Retina (tissue), 1 donor: ENCODE measurements at regions not wholly inside any gene's neighbourhood (a gene's known extent, or its start where the extent isn't known, plus 50 kb on each side); places are given as distances from the start of the nearest gene placed in this dataset.

Experiments used
- DNase-seq: peaks from one replicate; pipeline ENCODE4 v3.0.0-alpha.2; 2016

DNA sequence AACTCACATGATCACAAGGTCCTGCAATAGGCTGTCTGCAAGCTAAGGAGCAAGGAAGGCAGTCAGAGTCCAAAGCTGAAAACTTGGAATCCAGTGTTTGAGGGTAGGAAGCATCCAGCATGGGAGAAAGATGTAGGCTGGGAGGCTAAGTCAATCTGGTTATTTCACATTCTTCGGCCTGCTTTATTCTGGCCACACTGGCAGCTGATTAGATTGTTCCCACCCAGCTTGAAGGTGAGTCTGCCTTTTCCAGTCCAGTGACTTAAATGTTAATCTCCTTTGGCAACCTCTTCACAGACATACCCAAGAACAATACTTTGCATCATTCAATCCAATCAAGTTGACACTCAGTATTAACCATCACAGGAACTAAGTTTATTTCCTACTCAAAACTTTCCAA lies 453.4 kb downstream of the TLE4 start:
- DNase-seq, result no peak

DNA sequence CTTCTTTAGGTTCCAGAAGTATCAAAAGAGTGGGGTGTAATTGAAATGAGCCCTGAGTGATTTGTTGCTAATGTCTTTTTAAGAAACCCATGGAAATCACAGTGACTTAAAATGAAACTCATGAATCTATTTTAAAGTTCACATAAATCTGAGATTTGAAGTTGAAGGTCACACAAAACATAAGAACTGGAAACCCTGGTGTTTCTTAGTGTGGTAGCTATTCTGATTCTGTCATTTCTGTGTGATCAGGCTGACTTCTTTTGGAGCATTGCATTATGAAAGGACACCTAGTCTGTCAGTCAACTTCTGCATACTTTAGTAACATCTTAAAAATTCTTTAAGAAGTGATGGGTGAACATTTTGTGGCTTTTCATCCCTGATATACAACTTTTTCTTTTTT lies 448.8 kb downstream of the TLE4 start:
- DNase-seq, result no peak

DNA sequence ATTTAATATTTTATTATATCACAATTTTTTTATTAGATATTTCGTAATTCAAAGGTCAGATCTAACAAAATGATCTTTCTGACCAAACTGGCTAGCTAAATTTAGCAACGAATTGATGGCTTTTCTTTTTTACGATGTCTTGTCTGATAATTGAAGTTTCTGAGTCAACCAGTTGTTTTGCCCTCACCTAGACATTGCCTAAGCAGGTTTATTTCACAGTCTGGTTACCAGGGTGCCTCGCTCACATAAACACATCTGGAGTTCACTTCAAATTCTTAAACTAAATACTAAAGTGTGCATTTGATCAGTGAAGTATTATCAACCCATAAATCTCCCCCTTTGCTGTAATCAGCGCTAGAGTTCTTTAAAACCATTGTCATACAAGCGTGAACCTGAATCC lies 448.3 kb downstream of the TLE4 start:
- no peak for DNase-seq

DNA sequence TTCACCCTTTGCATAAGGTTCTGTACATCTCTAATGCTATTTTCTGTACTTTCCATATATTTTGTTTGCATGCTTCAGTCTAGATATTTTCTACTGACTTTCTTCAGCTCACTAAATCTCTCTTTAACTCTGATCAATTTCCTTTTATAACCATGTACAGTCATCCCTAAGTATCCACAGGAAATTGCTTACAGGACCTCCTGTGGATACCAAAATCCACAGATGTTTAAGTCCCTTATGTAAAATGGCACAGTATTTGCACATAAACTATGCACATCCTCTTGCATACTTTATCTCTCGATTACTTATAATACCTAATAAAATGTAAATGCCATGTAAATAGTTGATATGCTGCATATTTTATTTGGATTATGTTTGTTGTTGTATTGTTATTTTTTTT lies 442.1 kb downstream of the TLE4 start:
- no peak for DNase-seq

- no peak for DNase-seq
These were observed 441.0 kb downstream of the TLE4 start for GRCh38 chr9:80012557-80013330.

DNA sequence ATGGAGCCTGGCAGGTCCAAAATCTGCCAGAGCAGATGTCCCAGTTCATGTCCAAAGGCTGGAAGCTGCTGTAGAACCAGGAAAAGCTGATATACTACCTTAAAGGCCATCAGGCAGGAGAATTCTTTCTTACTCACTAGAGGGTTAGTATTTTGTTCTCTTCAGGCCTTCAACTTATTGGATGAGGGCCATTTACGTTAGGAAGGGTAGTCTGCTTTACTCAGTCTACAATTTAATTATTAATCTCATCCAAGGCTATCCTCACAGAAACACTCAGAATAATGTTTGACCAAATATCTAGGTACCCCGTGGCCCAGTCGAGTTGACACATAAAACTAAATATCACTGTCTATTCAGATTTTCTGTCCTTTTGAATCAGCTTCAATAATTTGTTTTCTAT lies 437.4 kb downstream of the TLE4 start:
- DNase-seq, result no peak

- no peak for DNase-seq
These were observed 432.9 kb downstream of the TLE4 start for GRCh38 chr9:80004714-80005113.

DNA sequence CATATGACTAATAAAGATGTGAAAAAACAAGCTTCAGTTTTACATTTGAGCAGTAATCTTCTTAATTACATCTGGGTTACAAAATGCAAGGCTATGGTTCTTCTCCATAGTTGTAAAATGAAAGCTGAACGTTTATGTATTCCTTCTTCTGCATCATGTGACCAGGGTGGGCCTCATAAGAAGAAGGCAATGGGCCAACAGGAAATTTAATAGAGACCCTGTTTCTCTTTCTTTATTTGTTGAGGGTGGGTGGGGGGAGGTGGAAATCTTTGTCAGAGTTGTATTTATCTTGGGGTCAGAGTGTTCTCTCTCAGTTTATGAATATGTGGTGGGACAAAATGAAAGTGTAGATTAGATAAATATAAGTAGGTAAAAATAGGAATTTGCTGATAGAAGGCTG lies 418.8 kb downstream of the TLE4 start:
- DNase-seq, result no peak

GRCh38 chr9:79989079-79989478 lies 417.3 kb downstream of the TLE4 start:
- DNase-seq, result no peak

DNA sequence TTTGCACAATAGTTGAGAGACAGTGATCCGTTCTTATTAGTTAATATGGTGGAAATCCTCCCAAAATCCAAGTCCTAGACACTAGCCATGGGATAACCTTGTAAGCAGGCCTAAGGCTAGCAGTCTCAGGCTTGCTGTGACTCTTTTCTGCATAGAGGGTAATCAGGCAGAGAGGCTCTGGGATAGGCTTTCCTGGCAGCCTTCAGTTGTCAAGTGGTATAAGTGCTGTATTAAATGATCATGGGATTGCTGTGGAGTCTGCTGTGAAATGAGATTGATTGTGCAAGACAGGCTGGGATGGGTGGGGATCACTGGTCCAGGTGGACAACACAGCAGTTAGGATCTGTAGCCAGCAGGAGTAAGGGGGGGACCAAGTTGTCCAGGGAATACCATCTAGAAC lies 416.4 kb downstream of the TLE4 start:
- DNase-seq, result no peak

DNA sequence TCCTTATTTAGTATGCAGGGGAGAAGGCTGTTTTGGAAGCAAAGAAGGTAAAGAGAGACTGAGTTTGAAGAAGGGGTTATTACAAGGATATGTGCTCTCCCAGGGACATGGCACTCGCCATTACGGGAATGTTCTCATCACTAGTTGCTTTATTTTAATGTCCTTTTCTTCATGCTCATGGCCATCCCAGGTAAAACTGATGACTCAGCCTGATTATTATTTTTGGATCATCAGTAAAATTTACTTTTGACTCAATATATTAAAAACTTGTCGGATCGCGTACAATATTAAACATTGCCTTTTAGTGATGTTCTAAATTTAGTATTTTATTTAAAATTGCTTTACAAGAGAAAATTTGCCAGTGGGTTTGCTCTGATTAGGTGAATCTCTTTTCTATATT lies 414.7 kb downstream of the TLE4 start:
- DNase-seq, result no peak

DNA sequence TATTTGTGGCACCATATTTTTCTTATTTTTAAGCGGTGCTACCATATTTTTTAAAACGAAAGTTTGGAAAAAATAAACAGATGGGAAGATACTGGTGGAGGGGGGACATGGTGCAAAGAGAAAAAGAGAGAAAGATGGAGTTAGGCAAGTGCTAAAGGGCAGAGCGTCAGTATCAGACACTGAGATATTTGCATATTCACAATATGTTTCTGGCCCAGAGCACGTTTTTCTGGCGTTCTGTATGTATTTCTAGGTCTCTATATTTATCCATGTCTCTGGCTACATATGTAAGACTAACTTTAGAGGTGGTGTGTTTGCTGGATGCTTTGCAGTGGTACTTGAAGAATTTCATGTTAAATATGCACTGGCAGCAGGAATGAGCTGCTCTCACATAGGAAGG lies 414.0 kb downstream of the TLE4 start:
- no peak for DNase-seq

GRCh38 chr9:79985264-79985663 lies 413.5 kb downstream of the TLE4 start:
- DNase-seq, result no peak

DNA sequence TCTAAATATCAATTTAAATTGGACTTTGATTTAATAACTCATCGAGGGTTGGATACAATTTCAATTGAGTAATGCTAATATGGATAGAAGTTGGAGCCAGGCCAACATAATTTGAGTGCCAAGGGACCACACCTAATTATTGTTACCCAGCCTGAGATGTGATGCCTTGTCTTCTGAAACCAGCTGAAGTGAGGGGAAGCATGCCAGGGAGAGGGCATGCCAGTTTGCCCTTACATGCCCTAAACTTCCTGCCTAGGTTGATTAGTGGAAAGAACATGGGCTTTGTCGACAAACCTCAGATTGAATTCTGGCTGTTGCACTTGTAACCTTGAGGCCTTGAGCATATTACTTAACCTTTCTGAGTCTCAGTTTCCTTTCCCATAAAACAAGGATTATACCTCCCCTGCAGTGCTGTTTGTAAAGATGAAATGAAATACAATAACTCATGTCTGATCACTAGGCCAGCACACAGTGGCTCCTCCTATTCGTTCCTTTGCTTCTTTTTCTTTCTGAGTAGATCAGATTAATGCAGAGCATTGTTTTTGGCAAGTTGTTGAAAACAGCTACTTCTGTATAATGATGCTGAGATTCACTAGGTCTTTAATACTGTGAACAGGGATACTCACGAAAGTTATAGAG lies 412.8 kb downstream of the TLE4 start:
- DNase-seq, result no peak

- peak; percentile 50 for DNase-seq
These were observed 408.7 kb downstream of the TLE4 start for GRCh38 chr9:79980432-79980831.

DNA sequence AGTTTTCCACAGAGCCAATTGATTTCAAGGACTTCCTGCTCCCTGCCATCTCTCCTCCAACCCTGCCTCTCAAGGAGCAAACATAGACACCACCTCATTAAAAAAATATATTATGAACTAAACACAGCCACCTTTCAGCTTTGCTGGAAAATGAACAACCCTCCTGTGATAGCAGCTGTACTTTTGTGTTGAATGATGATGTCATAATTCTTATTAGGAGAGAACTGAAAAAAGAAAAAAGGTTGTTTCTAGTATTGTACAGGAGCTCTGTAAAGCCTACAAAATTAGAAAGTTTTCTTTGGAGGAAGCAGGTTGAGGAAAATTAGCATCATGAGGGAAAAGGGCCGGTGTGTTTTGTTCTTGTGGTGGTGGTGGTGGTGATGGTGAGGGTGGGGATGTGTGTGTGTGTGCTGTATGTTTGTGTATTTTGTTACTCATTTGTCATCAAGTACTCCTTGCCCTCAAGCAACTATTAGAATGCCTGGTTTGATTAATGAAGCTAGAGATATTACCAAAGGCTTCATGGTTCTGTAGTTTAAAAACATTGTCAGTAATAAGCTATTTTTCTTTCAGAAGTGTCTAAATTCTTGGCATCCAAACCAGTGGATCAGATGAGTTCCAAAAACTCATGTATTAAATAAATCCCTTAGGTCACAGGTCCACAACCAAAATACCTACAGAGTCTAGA lies 405.9 kb downstream of the TLE4 start:
- no peak for DNase-seq

DNA sequence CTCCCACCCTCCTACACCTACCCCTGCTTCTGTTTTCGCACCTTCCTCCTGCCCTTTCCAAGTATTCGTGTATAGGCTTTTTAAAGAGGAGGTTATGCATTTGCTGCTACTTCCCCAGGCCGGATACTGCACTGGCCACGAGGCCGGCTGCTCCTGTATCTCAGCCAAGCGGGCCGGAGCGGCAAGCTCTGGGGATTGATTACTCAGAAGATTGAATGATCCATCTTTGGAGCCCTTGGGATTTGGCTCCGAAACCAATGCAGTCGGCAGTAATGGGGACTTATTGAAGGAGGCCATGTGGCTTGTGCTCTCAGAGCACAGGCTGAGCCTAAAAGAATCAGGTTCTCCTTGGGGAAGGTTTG lies 405.3 kb downstream of the TLE4 start:
- no peak for DNase-seq

- peak; percentile 81 for DNase-seq
These were observed 404.7 kb downstream of the TLE4 start for GRCh38 chr9:79976257-79977073.

- DNase-seq, result no peak
These were observed 404.0 kb downstream of the TLE4 start for GRCh38 chr9:79975621-79976256.

DNA sequence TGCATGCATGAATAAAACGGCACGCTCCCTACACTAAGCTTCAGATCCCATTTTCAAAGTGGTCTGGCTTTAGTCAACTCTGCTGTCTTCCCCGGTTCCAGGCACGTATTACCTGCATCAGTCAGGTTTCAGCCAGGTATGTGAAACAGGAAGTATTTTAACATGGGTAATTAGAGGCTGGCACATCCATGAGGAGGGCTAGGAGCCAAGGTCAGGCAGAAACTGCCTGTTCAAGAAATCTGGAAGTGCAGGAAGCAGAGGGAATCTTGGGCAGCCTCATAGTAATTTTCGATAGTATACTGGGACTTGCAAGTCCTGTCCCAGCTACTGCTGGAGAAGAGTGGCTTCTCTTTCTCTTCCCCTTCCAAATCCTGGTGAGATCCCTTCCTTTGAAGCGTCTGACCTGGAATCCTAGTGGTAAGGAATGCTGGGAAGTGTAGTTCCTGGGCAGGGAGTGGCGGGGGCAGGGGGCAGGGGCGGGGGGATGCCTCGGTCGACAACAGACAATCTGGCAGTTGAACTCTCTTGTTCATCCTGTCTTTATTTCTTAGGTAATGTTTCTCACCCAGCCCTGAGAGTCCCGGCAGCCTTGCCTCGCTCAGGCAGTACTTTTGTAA lies 403.1 kb downstream of the TLE4 start:
- DNase-seq, result no peak

DNA sequence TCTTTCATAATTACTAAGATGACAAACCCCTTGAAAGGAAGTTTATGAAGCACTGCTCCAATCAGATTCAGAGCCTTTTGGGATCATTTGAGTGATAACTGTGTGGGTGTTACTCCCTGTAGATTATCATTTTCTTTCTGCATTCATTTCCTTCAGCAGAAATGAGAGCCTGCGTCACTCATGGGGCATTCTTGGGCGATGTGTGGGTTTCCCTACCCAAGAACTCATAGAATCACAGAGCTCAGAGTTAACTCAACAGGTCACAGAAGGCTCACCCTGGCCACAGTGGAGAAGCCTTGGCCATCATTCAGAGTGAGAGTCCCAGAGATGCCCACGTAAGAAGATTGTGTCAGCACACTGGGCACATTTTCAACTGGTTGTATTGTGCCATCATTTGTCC lies 401.9 kb downstream of the TLE4 start:
- no peak for DNase-seq

GRCh38 chr9:79970146-79970425 lies 398.3 kb downstream of the TLE4 start:
- no peak for DNase-seq
